ENCODE measurements at regions not wholly inside any gene's neighbourhood (a gene's known extent, or its start where the extent isn't known, plus 50 kb on each side); places are given as distances from the start of the nearest gene placed in this dataset.

DNA sequence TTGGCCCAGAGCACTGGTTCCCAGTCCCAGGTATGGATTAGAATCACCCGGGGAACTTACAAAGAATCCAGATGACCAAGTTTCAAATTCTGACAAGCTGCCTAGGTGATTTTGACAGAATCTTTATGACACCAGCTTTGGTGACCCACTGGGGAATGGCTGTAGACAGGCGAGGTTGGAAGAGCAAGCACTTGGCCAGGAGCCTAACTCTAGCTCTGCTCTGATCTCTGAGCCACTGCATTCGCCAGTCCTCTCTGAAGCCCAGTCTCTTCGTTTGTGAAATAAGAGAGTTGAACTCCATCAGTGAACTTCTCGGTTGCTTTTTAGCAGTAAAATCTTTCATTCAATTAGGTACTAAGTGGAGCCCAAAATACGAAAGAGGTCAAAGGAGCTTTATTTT, 161.2 kb downstream of the VEGFA start:
- Histone ChIP-seq H3K4me3 (no peak overlapping the region), H3K9me3 (no peaks in the 10 kb centered on the region), H3K36me3 (no peaks in the 10 kb centered on the region), H3K27me3 (no peaks in the 10 kb centered on the region), H3K4me1 (peaks cover 5 to 27% (median 10%) of the 10 kb centered on the region in 3 donors), H3K27ac (no peak overlapping the region)
- TF ChIP-seq, protein P1, sequence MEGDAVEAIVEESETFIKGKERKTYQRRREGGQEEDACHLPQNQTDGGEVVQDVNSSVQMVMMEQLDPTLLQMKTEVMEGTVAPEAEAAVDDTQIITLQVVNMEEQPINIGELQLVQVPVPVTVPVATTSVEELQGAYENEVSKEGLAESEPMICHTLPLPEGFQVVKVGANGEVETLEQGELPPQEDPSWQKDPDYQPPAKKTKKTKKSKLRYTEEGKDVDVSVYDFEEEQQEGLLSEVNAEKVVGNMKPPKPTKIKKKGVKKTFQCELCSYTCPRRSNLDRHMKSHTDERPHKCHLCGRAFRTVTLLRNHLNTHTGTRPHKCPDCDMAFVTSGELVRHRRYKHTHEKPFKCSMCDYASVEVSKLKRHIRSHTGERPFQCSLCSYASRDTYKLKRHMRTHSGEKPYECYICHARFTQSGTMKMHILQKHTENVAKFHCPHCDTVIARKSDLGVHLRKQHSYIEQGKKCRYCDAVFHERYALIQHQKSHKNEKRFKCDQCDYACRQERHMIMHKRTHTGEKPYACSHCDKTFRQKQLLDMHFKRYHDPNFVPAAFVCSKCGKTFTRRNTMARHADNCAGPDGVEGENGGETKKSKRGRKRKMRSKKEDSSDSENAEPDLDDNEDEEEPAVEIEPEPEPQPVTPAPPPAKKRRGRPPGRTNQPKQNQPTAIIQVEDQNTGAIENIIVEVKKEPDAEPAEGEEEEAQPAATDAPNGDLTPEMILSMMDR (IDR thresholded peaks at IDR 0.05): no peak
- TF ChIP-seq POLR2A (IDR thresholded peaks at IDR 0.05): no peak
- 54 to 84% methylated on average over 4 to 6 of the region's 6 CpGs for WGBS, 2 donors
- intact Hi-C loops (cut with DNase I): no loop called here
- no peak for DNase-seq

DNA sequence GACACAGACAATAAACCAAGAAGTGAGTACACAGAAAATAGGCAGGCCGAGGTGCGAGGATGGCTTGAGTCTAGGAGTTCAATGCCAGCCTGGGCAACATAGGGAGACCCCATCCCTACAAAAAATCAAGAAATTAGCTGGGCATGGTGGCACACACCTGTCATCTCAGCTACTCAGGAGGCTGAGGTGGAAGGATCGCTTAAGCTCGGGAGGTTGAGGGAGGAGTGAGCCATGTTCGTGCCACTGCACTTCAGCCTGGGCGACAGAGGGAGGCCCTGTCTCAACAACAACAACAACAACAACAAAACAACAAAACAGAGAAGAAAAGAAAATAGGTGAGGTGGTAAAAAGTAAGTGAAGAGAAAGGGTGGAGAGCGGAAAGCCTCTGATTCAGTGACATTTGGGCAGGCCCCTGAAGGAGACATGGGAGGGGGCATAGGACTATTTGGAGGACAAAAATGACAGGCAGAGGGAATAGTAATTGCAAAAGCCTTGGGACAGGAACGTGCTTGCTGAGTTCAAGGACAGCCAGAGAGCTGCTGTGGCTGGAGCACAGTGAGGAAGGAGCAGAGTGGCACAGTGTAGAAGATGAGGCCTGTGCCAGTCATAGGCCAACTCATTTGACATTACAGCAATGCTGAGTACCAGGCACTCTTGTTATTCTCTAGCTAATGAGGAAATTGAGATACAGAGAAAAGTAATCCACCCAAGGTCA, 160.6 kb downstream of the VEGFA start:
- Histone ChIP-seq H3K27me3 (no peaks in the 10 kb centered on the region), H3K36me3 (no peaks in the 10 kb centered on the region), H3K27ac (no peak overlapping the region), H3K4me1 (peaks cover 5 to 27% (median 10%) of the 10 kb centered on the region in 3 donors), H3K4me3 (no peak overlapping the region), H3K9me3 (no peaks in the 10 kb centered on the region)
- intact Hi-C loops (cut with DNase I): no loop called here
- DNase-seq: no peak
- WGBS, 2 donors: 86 to 90% methylated on average over 8 of the region's 8 CpGs
- TF ChIP-seq POLR2A (IDR thresholded peaks at IDR 0.05): no peak
- TF ChIP-seq, protein P1 (IDR thresholded peaks at IDR 0.05): no peak

DNA sequence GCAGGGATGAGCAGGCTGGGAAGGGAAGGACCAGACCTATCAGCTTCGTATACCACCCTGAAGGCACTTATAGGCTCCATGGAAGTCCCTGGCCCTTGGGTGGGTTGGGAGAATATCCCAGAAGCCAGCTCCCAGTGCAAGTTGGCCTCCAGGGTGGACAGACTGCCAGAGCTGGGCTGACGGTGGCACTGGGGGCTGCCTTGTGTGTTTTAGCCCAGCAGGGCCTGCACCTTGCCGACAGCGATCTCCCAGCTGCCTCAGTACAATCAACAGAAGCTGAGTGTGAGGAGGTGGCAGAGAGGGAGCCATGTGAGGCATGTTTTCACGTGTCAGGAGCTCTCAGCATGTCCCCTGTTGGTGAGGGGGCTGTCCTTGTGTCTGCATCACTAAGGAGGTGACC, 159.5 kb downstream of the VEGFA start:
- H3K9me3 ChIP-seq: no peaks in the 10 kb centered on the region
- TF ChIP-seq, protein P1 (IDR thresholded peaks at IDR 0.05): no peak
- no peak for TF ChIP-seq POLR2A (IDR thresholded peaks at IDR 0.05)
- H3K4me1 ChIP-seq: peaks cover 5 to 28% (median 10%) of the 10 kb centered on the region in 3 donors
- 79 to 80% methylated on average over 1 to 2 of the region's 5 CpGs for WGBS, 2 donors
- DNase-seq: no peak
- H3K4me3 ChIP-seq: no peak overlapping the region
- H3K36me3 ChIP-seq: no peaks in the 10 kb centered on the region
- no peaks in the 10 kb centered on the region for H3K27me3 ChIP-seq
- no peak overlapping the region for H3K27ac ChIP-seq
- intact Hi-C loops (cut with DNase I): no loop called here

DNA sequence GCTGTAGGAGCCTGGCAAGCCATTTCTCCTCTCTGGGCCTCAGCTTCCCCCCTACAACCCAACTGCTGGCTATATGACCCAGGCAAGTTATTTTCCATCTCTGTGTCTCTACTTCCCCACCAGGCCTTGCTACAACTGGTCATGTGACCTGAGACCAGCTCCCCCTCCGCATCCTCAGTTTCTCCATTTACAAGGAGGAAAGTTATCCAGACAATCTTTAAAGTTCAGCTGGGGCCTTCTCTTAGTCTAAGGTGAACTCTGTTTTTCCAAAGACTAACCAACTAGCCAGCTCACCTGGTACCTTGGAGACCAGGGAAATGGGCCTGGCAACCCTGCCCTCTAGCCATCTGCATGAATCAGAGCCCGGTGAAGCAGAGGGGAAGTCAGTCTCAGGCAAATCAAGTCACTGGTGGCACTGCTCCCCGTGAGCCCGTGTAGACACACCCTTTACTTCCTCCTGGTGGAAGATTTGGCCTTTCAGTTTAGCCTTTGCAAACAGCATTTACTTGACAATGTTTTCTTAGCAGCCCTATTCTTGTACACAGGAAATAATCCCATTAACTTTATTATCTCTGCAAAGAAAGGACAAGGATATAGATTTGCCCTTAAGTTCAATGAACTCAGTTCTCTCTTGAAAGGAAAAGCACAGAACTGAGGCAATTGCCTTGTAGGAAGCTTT, 157.7 kb downstream of the VEGFA start:
- Histone ChIP-seq H3K4me1 (peaks cover 5 to 33% (median 13%) of the 10 kb centered on the region in 3 donors), H3K9me3 (no peaks in the 10 kb centered on the region), H3K36me3 (no peaks in the 10 kb centered on the region), H3K27ac (peak overlapping the region in 1 of 4 donors; percentile 6), H3K27me3 (no peaks in the 10 kb centered on the region), H3K4me3 (no peak overlapping the region)
- intact Hi-C loops (cut with DNase I): no loop called here
- DNase-seq: no peak
- TF ChIP-seq, protein P1 (IDR thresholded peaks at IDR 0.05): peak in 1 of 6 experiments; percentile 10
- TF ChIP-seq POLR2A (IDR thresholded peaks at IDR 0.05): no peak
- WGBS, 2 donors: 36 to 45% methylated on average over 4 of the region's 4 CpGs

Data from esophagus squamous epithelium (tissue), 5 donors.